OCI-LY7 (cell line): ENCODE measurements at regions not wholly inside any gene's neighbourhood (a gene's known extent, or its start where the extent isn't known, plus 50 kb on each side); places are given as distances from the start of the nearest gene placed in this dataset.

Source experiments
- CTCF ChIP-seq: fragments of 200-600 bp; sonication (generic); conservative IDR thresholded peaks from 2 replicates; pipeline ENCODE4 v1.5.1; 2014; ENCODE audit warnings: mild to moderate bottlenecking, antibody characterized with exemption, low read length, moderate library complexity, mixed read lengths
- EZH2phosphoT487 ChIP-seq: fragments of 200-600 bp; sonication (generic); IDR thresholded peaks from 2 replicates; pipeline ENCODE4 v1.6.1; 2018; ENCODE audit warnings: low read depth, borderline replicate concordance, mild to moderate bottlenecking, mixed run types, antibody characterized with exemption, low read length, moderate library complexity, mixed read lengths

GRCh38 chr14:106393742-106394141 lies 867.4 kb downstream of the TMEM121 start:
- TF ChIP-seq CTCF (no peak), EZH2phosphoT487 (no peak)
